ENCODE measurements at regions not wholly inside any gene's neighbourhood (a gene's known extent, or its start where the extent isn't known, plus 50 kb on each side); places are given as distances from the start of the nearest gene placed in this dataset.
"Not testable (repeated sequence)": the region's sequence is repeated elsewhere in the genome, so short reads cannot be mapped to it uniquely, and the experiment has no call there.

DNA sequence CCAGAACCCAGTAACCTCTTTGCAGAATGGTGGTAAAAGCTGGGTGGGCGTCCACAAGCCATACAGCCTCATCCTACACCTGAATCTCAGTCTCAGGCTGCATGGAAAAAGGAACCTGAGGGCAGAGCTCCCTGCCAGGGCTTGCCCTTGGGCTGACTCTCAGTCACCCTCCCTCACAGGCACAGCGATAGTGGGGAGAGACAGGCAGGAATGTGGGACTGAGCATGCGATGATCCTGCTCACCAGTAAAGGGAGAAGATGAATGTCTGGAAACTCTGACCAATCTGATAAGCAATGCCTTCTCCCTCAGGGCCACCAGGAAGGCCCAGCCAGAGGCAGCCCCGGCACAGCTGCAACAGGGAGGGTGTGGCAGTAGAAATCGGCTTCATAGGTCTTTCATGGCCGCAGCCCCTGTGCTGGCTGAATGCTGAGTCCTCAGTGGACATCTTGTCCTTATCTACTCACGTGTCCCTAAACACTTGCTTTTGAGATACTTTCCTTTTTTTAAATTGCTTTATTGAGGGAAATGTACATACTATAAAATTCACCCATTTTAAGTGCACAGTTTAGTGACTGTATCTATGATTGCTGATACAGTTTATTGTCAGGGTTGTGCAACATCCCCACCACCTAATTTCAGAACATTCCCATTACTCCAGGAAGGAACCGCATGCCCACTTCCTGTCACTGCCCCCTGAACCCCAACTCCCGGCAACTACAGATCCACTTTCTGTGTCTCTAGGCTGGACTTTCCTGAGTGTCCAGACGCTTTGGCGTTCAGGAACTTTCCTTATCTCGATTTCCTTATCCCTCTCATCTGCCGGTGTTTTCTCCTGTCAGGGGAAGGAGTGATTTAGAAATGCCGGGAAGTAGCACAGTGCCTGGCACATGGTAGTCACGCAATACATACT, 258.1 kb downstream of the PCNX1 start:
- no peak for FAIRE-seq

DNA sequence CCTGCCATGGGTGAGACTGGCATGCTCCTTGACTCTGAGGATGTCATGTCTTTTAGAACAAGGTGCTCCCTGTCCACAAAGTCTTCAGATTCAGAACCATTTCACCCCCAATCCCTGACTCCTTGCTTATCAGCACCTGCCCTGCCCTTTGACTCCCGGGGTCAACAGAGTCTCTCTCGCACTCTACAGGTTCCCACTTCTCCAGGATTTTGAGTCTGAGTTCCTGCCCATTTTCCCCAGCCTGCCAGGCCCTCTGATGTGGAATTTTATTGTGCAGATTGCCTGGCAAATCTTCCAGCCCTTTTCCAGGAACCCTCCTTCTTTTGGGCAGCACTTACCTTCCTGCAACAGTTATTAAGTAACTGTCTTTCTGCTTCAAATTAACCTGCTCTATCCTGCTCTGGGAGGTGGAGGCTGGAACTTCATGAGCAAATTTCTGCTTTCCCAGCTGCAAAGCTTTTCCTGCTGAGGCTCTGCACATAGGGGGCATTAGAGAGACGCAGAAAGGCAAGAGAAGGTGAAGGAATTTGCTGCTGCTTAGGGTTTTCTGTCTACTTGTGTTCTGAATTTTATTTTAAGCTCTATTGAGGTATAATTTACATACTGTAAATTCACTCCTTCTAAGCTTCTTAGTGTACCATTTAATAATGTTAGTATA, 259.1 kb downstream of the PCNX1 start:
- FAIRE-seq = no peak

DNA sequence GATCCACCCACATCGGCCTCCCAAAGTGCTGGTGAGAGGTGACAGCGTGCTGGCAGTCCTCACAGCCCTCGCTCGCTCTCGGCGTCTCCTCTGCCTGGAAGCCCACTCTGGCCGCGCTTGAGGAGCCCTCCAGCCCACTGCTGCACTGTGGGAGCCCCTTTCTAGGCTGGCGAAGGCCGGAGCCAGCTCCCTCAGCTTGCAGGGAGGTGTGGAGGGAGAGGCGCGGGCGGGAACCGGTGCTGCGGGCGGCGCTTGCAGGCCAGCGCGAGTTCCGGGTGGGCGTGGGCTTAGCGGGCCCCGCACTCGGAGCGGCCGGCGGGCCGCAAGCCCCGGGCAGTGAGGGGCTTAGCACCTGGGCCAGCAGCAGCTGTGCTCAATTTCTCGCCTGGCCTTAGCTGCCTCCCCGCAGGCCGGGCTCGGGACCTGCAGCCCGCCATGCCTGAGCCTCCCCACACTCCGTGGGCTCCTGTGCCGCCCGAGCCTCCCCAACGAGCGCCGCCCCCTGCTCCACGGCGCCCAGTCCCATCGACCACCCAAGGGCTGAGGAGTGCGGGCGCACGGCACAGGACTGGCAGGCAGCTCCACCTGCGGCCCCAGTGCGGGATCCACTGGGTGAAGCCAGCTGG, 260.2 kb downstream of the PCNX1 start:
- not testable (repeated sequence) for FAIRE-seq

DNA sequence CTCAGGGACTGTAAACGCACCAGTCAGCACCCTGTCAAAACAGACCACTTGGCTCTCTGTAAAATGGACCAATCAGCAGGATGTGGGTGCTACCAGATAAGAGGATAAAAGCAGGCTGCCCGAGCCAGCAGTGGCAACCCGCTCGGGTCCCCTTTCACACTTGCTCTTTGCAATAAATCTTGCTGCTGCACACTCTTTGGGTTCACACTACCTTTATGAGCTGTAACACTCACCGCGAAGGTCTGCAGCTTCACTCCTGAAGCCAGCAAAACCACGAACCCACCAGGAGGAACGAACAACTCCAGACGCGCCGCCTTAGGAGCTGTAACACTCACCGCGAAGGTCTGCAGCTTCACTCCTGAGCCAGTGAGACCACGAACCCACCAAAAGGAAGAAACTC, 260.9 kb downstream of the PCNX1 start:
- FAIRE-seq = not testable (repeated sequence)

DNA sequence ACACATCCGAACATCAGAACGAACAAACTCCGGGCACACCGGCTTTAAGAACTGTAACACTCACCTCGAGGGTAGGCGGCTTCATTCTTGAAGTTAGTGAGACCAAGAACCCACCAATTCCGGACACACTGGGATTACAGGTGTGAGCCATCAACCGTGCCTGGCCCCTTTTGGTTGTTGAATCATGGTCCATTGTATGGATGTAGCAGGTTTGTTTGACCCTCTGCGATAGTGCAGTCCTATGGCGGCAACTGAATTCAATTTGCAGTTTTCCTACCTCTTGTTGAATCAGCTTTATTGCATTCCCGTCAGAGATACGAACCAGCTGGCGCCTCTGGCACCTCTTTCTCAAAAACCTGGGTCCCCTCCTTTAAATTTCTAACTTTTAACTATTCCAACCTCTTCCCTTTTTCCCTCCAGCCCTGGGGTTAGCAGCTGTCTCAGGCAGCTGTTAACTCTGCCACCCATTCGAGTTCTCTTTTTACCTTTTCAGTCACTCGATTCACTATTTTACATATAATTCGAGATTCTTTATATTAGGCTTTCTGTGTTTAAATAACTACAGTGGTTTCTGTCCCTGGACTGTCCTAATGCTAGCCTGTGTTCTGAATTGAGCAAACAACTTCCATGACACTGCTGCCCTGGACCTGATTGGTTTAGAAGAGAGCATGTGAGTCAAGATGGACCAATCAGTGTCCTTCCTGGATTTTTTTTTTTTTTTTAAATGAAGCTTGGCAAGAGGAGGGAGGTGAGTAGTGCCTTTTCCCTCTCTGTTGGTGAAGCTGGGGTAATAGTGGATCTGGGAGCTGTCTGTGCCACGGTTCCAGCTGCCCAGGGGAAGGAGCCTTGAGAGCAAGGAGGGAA, 261.5 kb downstream of the PCNX1 start:
- no peak for FAIRE-seq

DNA sequence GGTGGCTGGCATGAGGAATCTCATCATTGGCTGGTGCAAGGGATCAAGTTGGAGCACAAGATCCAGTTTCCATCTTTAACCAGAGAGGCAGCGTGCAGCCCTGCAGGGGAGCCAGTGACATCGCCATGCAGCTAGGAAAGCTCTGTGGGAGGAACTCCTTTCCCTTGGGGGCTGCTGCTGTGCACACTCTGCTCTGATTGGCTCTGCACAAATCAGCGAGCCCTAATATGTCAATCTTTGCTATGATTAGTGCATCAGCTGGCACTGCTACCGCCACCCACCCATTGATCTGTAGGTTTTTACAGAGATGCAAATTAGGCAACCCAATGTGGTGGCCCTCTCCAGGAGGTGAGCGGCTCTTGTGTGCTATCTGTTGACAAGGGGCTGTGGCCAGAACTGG, 262.6 kb downstream of the PCNX1 start:
- no peak for FAIRE-seq

DNA sequence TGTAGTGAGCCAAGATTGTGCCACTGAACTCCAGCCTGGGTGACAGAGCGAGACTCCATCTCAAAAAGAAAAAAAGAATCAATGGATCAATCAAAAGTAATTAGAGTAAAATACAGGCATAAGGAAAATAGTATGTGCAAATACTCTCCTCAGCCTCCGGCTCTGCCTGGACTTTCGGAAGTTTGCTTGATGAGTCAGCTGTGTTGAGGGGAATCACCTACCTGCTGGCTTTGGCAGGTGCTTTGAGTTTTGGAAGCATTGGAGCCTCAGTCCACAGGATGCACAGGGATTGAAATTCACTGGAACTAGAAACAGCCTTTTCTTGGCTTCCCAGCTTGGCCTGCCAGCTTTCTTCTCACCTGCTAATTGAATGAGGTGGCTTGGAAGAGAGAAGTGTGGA, 268.2 kb downstream of the PCNX1 start:
- FAIRE-seq = no peak

DNA sequence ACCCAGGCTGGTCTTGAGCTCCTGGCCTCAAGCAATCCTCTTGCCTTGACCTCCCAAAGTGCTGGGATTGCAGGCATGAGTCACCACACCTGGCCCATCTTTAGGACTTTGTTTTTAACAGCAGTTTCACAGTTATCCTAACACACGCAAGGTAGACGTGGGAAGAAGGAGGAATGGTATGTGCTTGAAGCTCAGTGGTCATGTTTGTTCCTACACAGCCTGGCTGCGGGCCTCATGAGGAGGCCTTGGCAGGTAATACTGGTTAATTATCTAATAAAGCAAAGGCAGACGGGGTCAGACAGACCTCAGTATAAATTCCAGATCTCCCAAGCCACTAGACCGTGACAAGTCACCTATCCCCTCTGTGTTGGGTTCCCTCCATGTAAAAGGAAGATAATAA, 271.8 kb downstream of the PCNX1 start:
- FAIRE-seq = no peak

DNA sequence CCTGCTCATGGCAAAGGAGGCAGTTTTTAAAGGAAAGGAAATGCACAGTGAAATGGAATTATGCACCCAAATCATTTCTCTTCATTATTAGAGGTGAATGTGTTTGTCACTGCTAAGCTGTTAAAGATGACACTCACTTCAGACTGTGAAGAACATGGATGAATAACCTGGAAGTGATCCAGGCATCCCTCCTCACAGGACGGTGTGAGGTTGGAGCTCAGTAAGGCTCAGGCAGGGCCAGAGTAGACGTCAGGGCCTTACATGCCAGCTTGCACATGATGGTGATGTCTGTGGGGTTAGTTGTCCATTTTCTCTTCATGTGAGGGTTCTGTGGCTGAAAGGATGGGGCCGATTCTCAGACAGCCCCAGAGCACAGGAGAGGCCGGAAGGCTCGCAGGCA, 273.1 kb downstream of the PCNX1 start:
- no peak for FAIRE-seq

DNA sequence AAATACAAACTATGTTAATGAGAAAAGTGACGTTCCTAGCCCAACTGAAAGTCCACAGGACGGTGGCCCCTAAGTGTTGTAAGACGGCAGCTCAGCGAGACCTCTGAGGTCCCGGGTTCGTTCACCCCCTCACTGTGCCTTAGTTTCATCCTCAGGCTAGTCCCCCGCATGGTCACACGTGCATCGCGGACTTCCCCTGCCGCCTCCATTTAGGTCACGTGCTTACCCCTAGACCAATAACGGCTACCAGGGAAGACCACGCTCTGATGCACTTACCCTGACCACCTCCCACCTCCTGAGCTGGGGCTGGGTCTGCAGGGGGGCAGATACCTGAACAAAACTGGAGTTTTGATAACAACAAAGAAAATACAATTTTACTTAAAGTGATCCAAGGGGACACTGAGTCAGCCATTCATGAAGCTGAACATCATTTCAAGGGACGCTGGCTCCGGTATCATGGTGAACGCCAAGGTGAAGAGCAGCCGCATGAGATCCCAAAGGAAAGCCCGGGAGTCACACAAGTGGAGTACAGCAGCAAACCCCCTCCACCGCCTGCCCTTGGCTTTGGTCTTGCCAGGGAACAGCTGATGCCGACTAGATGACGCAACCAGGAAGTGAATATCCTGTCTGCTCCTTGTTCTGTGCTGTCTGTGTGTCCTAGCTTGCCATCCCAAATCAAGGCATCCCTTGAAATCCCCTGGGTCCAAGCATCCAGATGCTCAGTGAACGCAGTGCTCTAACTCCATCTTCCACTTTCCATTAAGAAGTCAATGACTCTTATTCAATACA, 274.1 kb downstream of the PCNX1 start:
- no peak for FAIRE-seq

DNA sequence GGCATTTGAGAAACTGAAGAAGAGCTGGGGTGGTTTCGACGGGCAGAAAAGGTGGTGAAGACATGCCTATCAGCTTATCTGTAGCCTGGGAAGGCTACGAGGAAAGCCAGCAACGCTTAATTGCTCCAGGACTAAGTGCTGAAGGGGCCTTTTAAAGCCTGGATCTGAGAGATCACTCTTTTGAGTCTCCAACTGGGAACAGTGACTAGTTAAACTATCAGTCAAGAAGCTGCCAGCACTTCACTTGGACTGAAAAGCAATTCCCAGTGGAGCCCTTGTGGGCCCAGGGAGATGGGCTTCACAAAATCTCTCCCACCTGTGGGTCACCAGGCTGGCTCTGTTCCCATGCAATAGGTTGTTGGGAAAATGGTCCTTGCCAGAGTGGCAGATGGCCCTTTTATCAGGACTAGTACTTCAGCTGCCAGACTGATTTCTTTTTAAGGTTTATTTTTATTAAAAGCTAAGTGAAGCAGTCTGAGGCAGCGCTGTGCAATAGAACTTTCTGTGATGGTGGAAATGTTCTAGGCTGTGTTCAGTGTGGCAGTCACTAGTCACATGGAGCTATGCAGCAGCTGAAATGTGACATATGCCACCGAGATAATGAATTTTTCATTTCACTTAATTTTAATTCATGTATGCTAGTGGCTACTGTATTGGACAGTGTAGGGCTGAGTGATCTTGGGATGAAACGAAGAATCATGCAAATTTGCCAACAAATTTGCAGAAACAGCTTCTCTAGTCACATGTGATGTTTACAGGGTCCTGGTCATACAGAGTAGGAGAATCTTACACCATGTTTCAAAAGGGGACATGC, 276.8 kb downstream of the PCNX1 start:
- no peak for FAIRE-seq

DNA sequence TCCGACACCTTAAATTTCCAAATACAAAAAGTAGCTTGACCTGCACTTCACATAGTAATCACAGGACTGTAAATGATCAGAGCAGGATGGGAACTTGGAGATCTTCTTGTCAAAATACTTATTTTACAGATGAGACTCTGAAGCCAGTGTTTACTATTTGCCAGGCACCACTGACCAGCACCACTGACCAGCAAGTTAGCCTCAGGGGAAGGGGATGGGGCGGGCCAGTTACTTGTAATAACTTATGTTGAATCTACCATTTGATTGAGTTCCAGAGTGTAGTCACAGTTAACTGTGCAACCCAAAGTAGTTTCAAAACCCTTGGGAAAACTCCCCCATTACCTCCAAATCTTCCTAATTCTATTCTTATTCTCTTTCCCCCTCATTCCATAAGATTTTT, 278.4 kb downstream of the PCNX1 start:
- FAIRE-seq = no peak

DNA sequence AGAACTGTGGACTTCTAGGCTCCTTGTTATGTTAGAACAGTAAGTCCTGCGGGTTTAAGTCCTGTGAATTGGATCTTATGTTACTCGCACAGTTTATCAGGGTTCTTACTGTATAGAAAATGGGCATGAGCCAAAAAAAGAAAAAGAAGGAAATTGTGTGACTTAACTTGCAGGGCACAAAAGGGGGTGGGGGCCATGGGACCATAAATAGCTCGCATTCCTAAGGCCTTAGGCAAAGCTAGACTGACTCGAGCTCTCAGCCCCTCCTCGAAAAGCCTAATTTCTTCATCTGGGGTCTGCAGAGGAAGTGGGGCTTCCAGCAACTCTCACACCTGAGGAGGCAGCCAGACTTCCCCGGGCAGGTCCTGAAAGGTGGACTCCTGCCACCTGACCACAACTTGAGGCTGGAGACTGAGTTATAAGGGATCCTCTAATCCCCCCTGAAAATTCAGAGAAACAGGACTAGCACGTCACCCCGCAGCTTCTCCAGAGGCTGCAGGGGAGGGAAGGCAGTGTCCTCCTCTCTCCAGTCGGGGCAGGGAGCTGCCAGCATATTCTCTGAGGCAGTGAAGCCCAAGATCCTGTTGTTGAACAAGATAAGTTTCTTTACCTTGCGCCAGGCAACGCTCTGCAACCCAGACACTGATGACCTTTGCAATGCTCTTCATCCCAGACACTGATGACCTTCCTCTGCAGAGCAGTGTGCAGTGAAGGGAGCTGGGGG, 280.5 kb downstream of the PCNX1 start:
- no peak for FAIRE-seq

DNA sequence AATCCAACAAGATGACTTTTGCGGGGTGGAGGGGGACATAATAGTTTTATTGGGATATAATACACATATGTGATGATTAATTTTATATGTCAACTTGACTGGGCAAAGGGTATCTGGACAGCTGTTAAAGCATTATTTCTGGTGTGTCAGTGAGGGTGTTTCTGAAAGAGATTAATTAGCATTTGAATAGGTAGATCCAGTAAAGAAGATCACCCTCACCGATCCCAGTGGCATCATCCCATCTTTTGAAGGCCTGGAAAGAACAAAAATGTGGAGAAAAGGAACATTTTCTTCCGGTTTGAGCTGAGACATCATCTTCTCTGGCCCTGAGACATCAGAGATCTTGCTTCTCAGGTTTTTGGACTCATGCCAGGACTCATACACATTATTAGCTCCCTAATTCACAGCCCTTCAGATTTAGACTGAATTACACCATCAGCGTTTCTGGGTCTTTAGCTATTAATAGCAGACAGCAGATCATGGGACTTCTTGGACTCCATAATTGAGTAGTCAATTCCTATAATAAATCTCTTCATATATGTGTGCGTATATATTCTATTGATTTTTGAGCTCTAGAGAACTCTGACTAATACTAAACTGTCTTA, 283.6 kb downstream of the PCNX1 start:
- no peak for FAIRE-seq

DNA sequence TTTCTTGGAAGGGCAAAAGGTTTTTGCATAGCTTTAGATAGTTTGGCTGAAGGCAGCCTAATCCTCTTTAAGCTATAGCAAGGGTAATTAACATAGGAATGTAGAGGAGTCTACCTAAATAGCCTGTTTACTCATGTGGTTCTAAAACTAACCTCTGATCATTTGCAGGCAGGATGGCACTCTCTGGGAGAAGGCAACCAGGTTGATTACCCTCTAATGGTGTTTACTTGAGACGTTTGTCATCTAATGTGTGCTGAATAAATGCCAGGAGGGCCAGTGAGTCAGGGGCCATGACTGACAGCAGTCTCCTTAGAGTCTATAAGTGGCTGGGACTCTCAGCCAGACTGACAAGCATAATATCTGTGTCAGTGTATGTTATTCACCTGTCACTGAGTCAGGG, 286.4 kb downstream of the PCNX1 start:
- FAIRE-seq = no peak

DNA sequence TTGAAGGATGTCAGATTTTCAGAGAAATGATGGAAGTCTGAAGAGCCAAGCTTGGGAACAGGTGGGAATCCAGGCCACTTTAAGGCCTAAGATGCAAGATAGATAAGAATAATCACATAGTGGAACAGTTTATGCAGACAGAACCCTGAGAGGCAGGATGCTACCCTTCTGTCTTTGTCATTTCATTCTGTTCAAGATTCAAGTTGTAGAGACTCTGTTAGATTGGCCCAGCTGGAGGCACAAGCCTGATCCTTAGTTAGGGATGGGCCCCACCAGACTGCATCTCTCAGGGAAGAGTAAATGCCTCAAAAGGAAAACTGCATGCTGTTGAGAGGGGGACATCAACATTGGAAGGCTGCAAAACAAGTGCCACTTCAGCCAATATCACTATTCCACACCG, 287.0 kb downstream of the PCNX1 start:
- FAIRE-seq = no peak

DNA sequence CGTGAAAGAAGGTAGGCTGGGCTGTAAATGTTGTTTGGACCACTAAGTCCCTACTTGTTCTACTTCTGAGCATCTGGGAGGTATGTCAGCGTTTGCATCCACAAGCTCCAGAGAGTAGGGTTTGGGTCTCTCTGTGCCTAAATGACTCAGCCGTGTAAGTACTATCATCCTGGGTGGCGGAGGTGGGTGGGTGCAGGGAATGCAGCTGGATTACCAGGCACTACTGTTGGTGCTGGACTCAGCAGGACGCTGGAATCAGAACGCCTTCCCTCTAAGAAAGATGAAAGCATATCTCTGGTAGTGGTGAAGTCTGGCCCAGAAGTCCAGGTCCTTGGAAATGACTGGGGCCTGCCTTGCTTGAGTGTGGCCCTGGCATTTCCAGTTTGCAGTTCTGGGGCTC, 289.7 kb downstream of the PCNX1 start:
- FAIRE-seq = no peak

DNA sequence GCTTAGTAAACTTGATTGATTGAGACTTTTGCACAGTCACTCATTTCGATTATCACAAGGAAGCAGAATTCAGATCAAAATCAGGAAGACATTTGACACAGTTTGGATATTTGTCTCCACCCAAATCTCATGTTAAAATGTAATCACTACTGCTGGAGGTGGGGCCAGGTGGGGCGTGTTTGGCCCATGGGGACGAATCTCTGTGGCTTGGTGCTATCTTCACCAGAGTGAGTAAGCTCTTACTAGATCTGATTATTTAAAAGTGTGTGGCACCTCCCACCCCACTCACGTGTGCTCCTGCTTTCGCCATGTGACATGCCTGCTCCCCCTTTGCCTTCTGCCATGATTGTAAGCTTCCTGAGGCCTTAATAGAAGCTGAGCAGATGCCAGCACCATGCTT, 291.4 kb downstream of the PCNX1 start:
- FAIRE-seq = no peak

DNA sequence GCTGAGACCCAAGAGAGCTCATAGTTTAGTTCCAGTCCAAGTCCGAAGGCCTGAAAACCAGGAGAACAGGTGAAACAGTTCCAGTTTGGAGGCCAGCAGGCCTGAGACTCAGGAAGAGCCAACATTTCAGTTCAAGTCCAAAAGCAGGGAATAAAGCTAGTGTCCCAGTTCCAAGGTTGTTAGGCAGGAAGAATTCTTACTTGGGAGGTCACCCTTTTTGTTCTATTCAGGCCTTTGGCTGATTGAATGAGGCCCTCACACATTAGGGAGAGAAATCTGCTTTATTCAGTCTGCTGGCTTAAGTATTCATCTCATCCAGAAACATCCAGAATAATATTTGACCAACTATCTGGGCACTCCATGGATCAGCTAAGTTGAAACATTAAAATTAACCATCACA, 294.6 kb downstream of the PCNX1 start:
- no peak for FAIRE-seq

DNA sequence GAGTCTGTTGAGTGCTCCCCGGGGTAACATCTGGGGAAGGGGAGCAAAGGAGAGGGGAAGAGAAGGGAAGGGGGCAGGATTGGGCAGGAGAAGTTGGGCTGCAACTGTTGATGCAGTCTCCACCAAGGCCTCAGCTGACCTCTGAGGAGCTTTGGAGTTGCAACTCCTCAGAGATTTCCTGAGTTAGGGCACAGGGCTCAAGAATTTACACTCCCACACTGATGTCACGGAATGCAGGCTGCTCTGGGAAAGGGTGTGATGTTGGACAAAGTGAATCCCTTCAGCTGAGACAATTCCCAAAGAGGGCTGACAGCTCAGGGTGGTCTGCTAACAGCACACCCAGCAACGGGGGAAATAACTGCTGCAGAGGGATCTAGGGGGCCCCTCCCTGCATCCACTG, 295.6 kb downstream of the PCNX1 start:
- FAIRE-seq = no peak

All from A204.1 (cell line).